Ectodermal cell (in vitro differentiated cells): ENCODE measurements at regions not wholly inside any gene's neighbourhood (a gene's known extent, or its start where the extent isn't known, plus 50 kb on each side); places are given as distances from the start of the nearest gene placed in this dataset.

Experiments used
- H3K27ac ChIP-seq: 2 replicates; pipeline ENCODE4 v1.7.0; 2013; ENCODE audit warnings: mild to moderate bottlenecking, low read depth, low read length; ENCODE audit not compliant: insufficient read depth, poor library complexity, severe bottlenecking
- H3K27me3 ChIP-seq: 2 replicates; pipeline ENCODE4 v1.7.0; 2013; ENCODE audit warnings: mild to moderate bottlenecking, low read length; ENCODE audit not compliant: insufficient read depth, control insufficient read depth, poor library complexity, severe bottlenecking
- H3K36me3 ChIP-seq: one replicate; pipeline ENCODE4 v1.7.0; 2013; ENCODE audit warnings: low read length; ENCODE audit not compliant: control insufficient read depth, insufficient read depth
- H3K4me1 ChIP-seq: one replicate; pipeline ENCODE4 v1.7.0; 2013; ENCODE audit warnings: low read length; ENCODE audit not compliant: control insufficient read depth, insufficient read depth
- H3K4me3 ChIP-seq: 2 replicates; pipeline ENCODE4 v1.7.0; 2013; ENCODE audit warnings: low read depth, low read length, control low read depth; ENCODE audit not compliant: insufficient read depth
- H3K9me3 ChIP-seq: 2 replicates; pipeline ENCODE4 v1.7.0; 2013; ENCODE audit warnings: mild to moderate bottlenecking, low read length, moderate library complexity; ENCODE audit not compliant: control insufficient read depth
- WGBS, 2 experiments: methylation state at CpG; one replicate each; pipeline ENCODE4 v1.1.7; 2013; ENCODE audit warnings: missing lambda C conversion rate in 2 of 2; 5-methylcytosine and 5-hydroxymethylcytosine counted together

- WGBS, 2 experiments = 90 to 93% methylated on average over 6 of the region's 6 CpGs
- Histone ChIP-seq H3K27ac (no peak overlapping the region), H3K4me1 (no peaks in the 10 kb centered on the region), H3K27me3 (no peaks in the 10 kb centered on the region), H3K36me3 (no peaks in the 10 kb centered on the region), H3K4me3 (no peak overlapping the region), H3K9me3 (no peaks in the 10 kb centered on the region)
Observed at GRCh38 chr16:26969589-26970231, 97.0 kb upstream of the C16orf82 start.

DNA sequence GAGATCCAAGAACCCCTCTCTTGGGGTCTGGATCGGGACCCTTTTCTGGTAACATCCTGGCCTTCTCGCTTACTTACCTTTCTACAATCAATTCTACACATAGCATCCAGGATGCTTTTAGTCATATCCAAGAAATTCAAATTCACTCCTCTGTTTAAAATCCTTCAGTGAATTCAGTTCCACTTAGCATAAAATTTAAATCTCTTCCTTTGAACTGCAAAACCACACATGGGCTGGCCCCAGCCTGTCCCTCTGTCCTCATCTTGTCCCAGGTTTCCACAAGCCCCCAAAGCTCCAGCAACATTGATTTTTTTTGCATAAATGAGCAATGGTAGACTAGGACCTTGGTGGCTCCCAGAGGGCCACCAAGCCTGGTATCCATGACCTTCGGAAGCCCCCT, 96.4 kb upstream of the C16orf82 start:
- Histone ChIP-seq H3K4me1 (no peaks in the 10 kb centered on the region), H3K9me3 (no peaks in the 10 kb centered on the region), H3K27me3 (no peaks in the 10 kb centered on the region), H3K27ac (no peak overlapping the region), H3K36me3 (no peaks in the 10 kb centered on the region), H3K4me3 (no peak overlapping the region)
- WGBS, 2 experiments = 96 to 98% methylated on average over 3 of the region's 3 CpGs

GRCh38 chr16:26976873-26977272, 89.9 kb upstream of the C16orf82 start:
- Histone ChIP-seq H3K9me3 (no peaks in the 10 kb centered on the region), H3K36me3 (no peaks in the 10 kb centered on the region), H3K27ac (no peak overlapping the region), H3K27me3 (no peaks in the 10 kb centered on the region), H3K4me3 (no peak overlapping the region), H3K4me1 (no peaks in the 10 kb centered on the region)
- 80 to 84% methylated on average over 5 of the region's 5 CpGs for WGBS, 2 experiments

GRCh38 chr16:26981266-26981938, 85.3 kb upstream of the C16orf82 start:
- Histone ChIP-seq H3K4me1 (peaks cover 2% of the 10 kb centered on the region), H3K4me3 (no peak overlapping the region), H3K36me3 (no peaks in the 10 kb centered on the region), H3K27ac (no peak overlapping the region), H3K9me3 (no peaks in the 10 kb centered on the region), H3K27me3 (no peaks in the 10 kb centered on the region)
- 92 to 94% methylated on average over 6 to 8 of the region's 8 CpGs for WGBS, 2 experiments

GRCh38 chr16:26982422-26982821, 84.3 kb upstream of the C16orf82 start:
- H3K27ac ChIP-seq = no peak overlapping the region
- no peak overlapping the region for H3K4me3 ChIP-seq
- peaks cover 2% of the 10 kb centered on the region for H3K4me1 ChIP-seq
- H3K27me3 ChIP-seq = no peaks in the 10 kb centered on the region
- WGBS, 2 experiments = 92 to 96% methylated on average over 2 of the region's 2 CpGs
- no peaks in the 10 kb centered on the region for H3K9me3 ChIP-seq
- H3K36me3 ChIP-seq = no peaks in the 10 kb centered on the region

DNA sequence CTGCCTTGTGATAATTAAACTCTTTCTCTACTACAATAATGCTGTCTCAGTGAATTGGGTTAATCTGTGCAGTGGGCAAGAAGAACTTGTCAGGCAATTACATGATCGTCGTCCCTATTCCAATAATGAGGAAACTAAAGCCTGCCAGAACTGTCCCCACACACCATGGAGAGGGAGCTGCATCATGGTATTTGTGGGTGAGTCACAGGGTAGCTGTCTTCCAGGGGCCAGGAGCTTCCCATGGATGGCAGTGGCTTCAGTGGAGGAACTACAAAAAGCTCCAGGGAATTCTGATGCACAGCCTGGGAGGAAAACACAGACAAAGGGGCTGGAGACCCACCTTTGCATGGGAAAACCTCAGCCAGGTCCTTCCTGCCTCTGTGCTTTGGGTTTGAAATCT, 83.3 kb upstream of the C16orf82 start:
- WGBS, 2 experiments = 97 to 100% methylated on average over 2 of the region's 2 CpGs
- Histone ChIP-seq H3K4me1 (peaks cover 2% of the 10 kb centered on the region), H3K27me3 (no peaks in the 10 kb centered on the region), H3K27ac (no peak overlapping the region), H3K9me3 (no peaks in the 10 kb centered on the region), H3K4me3 (no peak overlapping the region), H3K36me3 (no peaks in the 10 kb centered on the region)

GRCh38 chr16:26985100-26986065, 81.3 kb upstream of the C16orf82 start:
- H3K27ac ChIP-seq = no peak overlapping the region
- peaks cover 2% of the 10 kb centered on the region for H3K4me1 ChIP-seq
- H3K36me3 ChIP-seq = no peaks in the 10 kb centered on the region
- H3K9me3 ChIP-seq = no peaks in the 10 kb centered on the region
- H3K27me3 ChIP-seq = no peaks in the 10 kb centered on the region
- 69 to 77% methylated on average over 17 of the region's 17 CpGs for WGBS, 2 experiments
- no peak overlapping the region for H3K4me3 ChIP-seq

DNA sequence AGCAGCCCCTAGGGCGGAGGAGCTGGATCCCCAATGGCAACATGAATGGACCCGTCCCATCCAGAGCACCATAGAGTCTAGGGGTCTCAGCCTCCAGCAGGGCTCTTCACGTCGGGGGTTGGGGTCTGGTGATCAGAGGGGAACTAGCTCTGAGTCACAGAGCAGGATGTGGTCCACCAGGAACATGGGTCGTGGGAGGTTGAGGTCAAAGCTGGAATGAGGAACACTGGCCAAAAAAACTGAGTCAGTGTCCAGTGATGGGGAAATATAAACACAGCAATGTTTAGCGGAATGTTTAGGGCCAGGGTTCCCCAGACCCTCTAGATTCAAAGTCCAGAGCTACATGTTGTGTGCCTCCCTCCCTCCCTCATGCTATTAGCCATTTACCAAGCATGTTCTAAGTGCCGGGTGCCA, 79.1 kb upstream of the C16orf82 start:
- H3K36me3 ChIP-seq = no peaks in the 10 kb centered on the region
- no peak overlapping the region for H3K27ac ChIP-seq
- no peaks in the 10 kb centered on the region for H3K9me3 ChIP-seq
- WGBS, 2 experiments = 84 to 89% methylated on average over 7 of the region's 7 CpGs
- no peak overlapping the region for H3K4me3 ChIP-seq
- no peaks in the 10 kb centered on the region for H3K27me3 ChIP-seq
- peaks cover 3% of the 10 kb centered on the region for H3K4me1 ChIP-seq

- H3K4me3 ChIP-seq = no peak overlapping the region
- 93% methylated on average over 5 of the region's 5 CpGs for WGBS, 2 experiments
- H3K36me3 ChIP-seq = no peaks in the 10 kb centered on the region
- no peaks in the 10 kb centered on the region for H3K27me3 ChIP-seq
- H3K9me3 ChIP-seq = no peaks in the 10 kb centered on the region
- H3K4me1 ChIP-seq = peaks cover 9% of the 10 kb centered on the region
- H3K27ac ChIP-seq = no peak overlapping the region
Observed at GRCh38 chr16:26988186-26988585, 78.5 kb upstream of the C16orf82 start.
